ENCODE measurements at regions not wholly inside any gene's neighbourhood (a gene's known extent, or its start where the extent isn't known, plus 50 kb on each side); places are given as distances from the start of the nearest gene placed in this dataset.

- no peak for DNase-seq
Observed at GRCh38 chr11:116527180-116527991, 245.4 kb downstream of the BUD13 start.

GRCh38 chr11:116525961-116526495 is 246.8 kb downstream of the BUD13 start:
- no peak for DNase-seq

- no peak for DNase-seq
Observed at GRCh38 chr11:116519499-116519898, 253.3 kb downstream of the BUD13 start.

GRCh38 chr11:116518141-116518540 is 254.6 kb downstream of the BUD13 start:
- no peak for DNase-seq

- DNase-seq: no peak
Observed at GRCh38 chr11:116517584-116517983, 255.2 kb downstream of the BUD13 start.

- no peak for DNase-seq
Observed at GRCh38 chr11:116517077-116517476, 255.7 kb downstream of the BUD13 start.

- peak; percentile 70 for DNase-seq
Observed at GRCh38 chr11:116515664-116516184, 257.1 kb downstream of the BUD13 start.

- no peak for DNase-seq
Observed at GRCh38 chr11:116513894-116514293, 258.9 kb downstream of the BUD13 start.

GRCh38 chr11:116513278-116513823 is 259.4 kb downstream of the BUD13 start:
- DNase-seq: no peak

- DNase-seq: no peak
Observed at GRCh38 chr11:116512841-116513240, 259.9 kb downstream of the BUD13 start.

- DNase-seq: no peak
Observed at GRCh38 chr11:116511684-116512083, 261.1 kb downstream of the BUD13 start.

GRCh38 chr11:116510886-116511650 is 261.7 kb downstream of the BUD13 start:
- DNase-seq: no peak

GRCh38 chr11:116510166-116510565 is 262.6 kb downstream of the BUD13 start:
- no peak for DNase-seq

GRCh38 chr11:116509551-116509950 is 263.2 kb downstream of the BUD13 start:
- no peak for DNase-seq

- DNase-seq: no peak
Observed at GRCh38 chr11:116507849-116508695, 264.7 kb downstream of the BUD13 start.

GRCh38 chr11:116507016-116507415 is 265.8 kb downstream of the BUD13 start:
- no peak for DNase-seq

- no peak for DNase-seq
Observed at GRCh38 chr11:116506263-116506825, 266.4 kb downstream of the BUD13 start.

- DNase-seq: no peak
Observed at GRCh38 chr11:116505298-116506262, 267.2 kb downstream of the BUD13 start.

GRCh38 chr11:116504541-116505297 is 268.1 kb downstream of the BUD13 start:
- no peak for DNase-seq

Data from DMS153 (cell line).